ENCODE measurements at regions not wholly inside any gene's neighbourhood (a gene's known extent, or its start where the extent isn't known, plus 50 kb on each side); places are given as distances from the start of the nearest gene placed in this dataset.

DNA sequence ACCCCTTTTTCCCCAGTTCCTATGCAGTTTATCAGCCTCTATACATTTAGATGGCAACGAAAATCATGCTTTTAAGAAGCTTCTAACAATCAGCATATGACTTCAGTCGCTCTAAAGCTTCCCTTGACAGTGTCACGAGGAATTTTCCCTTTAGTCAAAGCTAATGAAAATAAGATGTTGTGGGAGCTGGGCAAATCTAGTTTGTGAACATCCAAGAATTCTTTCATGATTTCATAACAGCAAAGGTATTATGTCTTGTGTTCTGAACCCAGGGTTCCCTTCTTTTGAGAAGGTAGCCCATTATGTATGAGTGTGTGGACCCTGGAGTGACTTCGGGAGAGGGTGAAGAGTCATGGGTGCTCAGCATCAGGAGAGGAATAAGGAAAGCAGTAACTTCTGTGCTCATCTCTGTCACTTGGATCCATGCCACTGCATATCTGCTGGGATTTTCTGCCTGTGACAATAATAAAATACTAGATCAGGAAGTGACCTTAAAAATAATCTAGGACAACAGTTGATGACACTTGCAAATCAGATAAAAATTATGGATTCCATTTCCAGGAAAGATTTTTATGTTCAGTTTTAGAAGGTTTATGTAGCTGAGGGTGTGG is 102.4 kb downstream of the PCSK1 start:
- Histone ChIP-seq H3K14ac (ENCODE audit: insufficient read length) (no peak overlapping the region), H3K9me3 (ENCODE audit: insufficient read depth in 2 of 2, low read depth in 1 of 2, low read length in 1 of 2) (no peaks in the 10 kb centered on the region), H3K9ac (replicated peaks in 1 of 4; ENCODE audit: extremely low read depth in 1 of 4, low read depth in 3 of 4, low read length in 3 of 4) (no peak overlapping the region), H3K36me3 (ENCODE audit: control insufficient read depth in 2 of 4, insufficient read depth in 4 of 4, low read length in 3 of 4) (no peaks in the 10 kb centered on the region), H2BK12ac (ENCODE audit: low read depth, low read length) (no peak overlapping the region), H3K23me2 (ENCODE audit: low read depth, low read length) (no peaks in the 10 kb centered on the region), H2BK120ac (replicated peaks; ENCODE audit: low read depth, low read length) (no peak overlapping the region), H3K4me3 (ENCODE audit: extremely low read depth in 1 of 4, insufficient read depth in 2 of 4, low read depth in 3 of 4, low read length in 4 of 4) (no peak overlapping the region), H4K91ac (replicated peaks; ENCODE audit: insufficient read length, low read length) (no peak overlapping the region), H3K23ac (ENCODE audit: insufficient read length) (no peak overlapping the region), H2AK5ac (ENCODE audit: low read depth, low read length) (no peak overlapping the region), H3K79me1 (ENCODE audit: low read depth, low read length) (no peaks in the 10 kb centered on the region), H3K56ac (replicated peaks; ENCODE audit: insufficient read length, low read depth, low read length) (no peak overlapping the region), H2AFZ (ENCODE audit: low read length) (no peak overlapping the region), H3K4me2 (ENCODE audit: insufficient read depth in 1 of 2, low read depth in 2 of 2, low read length in 2 of 2) (no peak overlapping the region), H2BK5ac (ENCODE audit: low read depth, low read length) (no peak overlapping the region), H4K8ac (ENCODE audit: extremely low read depth, insufficient read depth, low read length) (no peak overlapping the region), H3K18ac (ENCODE audit: extremely low read depth, low read length) (no peak overlapping the region), H2BK15ac (ENCODE audit: low read length) (no peak overlapping the region), H2BK20ac (ENCODE audit: low read length) (no peak overlapping the region), H3K4ac (replicated peaks; ENCODE audit: insufficient read length, low read depth, low read length) (no peak overlapping the region), H3K79me2 (ENCODE audit: control insufficient read depth in 1 of 2, insufficient read depth in 2 of 2, low read length in 2 of 2) (no peaks in the 10 kb centered on the region), H4K5ac (ENCODE audit: insufficient read length, low read depth, low read length) (no peak overlapping the region), H4K20me1 (replicated peaks in 1 of 2; ENCODE audit: control insufficient read depth in 1 of 2, insufficient read depth in 2 of 2, low read length in 2 of 2) (no peaks in the 10 kb centered on the region), H3K27me3 (replicated peaks in 1 of 4; ENCODE audit: control insufficient read depth in 3 of 4, extremely low read depth in 1 of 4, insufficient read depth in 3 of 4, low read length in 3 of 4) (no peaks in the 10 kb centered on the region), H3K4me1 (replicated peaks in 1 of 4; ENCODE audit: control insufficient read depth in 3 of 4, insufficient read depth in 4 of 4, low read length in 3 of 4) (no peaks in the 10 kb centered on the region), H3K27ac (ENCODE audit: low read depth, low read length) (no peak overlapping the region)
- CTCF ChIA-PET (ENCODE audit: partially characterized antibody) = interaction anchor here (0.8 to 1.3 kb wide), 3 partner anchors 9 to 549 kb away, joined by 3 to 4 read pairs (median 3); no protein-coding TSS in a partner anchor
- POLR2A ChIA-PET (ENCODE audit: partially characterized antibody) = interaction anchor here (0.9 kb wide), 1 partner anchor 370 kb away, joined by 3 read pairs; no protein-coding TSS in a partner anchor
- DNase-seq (ENCODE audit: low read depth in 1 of 2, low spot score in 2 of 2) (no peak), FAIRE-seq (no peak)
- WGBS, 2 experiments (ENCODE audit: extremely low coverage in 1 of 2, insufficient coverage in 1 of 2, insufficient read length in 1 of 2, insufficient replicate concordance in 2 of 2, low coverage in 1 of 2, low lambda C conversion rate in 2 of 2, missing lambda C conversion rate in 1 of 2) = 92% methylated on average over 4 of the region's 4 CpGs; no CpG with 5 or more reads in 1 of the 2 experiments
- TF ChIP-seq TBP (IDR thresholded peaks at IDR 0.05; ENCODE audit: low read depth, low read length) (no peak), SAP30 (IDR thresholded peaks at IDR 0.05; ENCODE audit: insufficient read depth, insufficient replicate concordance, low read length) (no peak), SP4 (IDR thresholded peaks at IDR 0.05; ENCODE audit: low read length) (no peak), TAF7 (optimal IDR thresholded peaks at IDR 0.05; ENCODE audit: borderline replicate concordance, low read depth, low read length) (no peak), NANOG (IDR thresholded peaks at IDR 0.05; ENCODE audit: insufficient read depth, low read depth, low read length, poor library complexity, severe bottlenecking) (no peak), KDM5A (IDR thresholded peaks at IDR 0.05; ENCODE audit: low read length) (no peak), EP300 (IDR thresholded peaks at IDR 0.05; ENCODE audit: borderline replicate concordance in 1 of 2, low read depth in 2 of 2, low read length in 2 of 2) (no peak)
- TF ChIP-seq, protein P1, sequence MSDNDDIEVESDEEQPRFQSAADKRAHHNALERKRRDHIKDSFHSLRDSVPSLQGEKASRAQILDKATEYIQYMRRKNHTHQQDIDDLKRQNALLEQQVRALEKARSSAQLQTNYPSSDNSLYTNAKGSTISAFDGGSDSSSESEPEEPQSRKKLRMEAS (IDR thresholded peaks at IDR 0.05) = no peak
- TF ChIP-seq, protein P2, sequence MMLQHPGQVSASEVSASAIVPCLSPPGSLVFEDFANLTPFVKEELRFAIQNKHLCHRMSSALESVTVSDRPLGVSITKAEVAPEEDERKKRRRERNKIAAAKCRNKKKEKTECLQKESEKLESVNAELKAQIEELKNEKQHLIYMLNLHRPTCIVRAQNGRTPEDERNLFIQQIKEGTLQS (IDR thresholded peaks at IDR 0.05; ENCODE audit: insufficient read depth, low read depth, low read length) = no peak

Data from H1 (cell line).